Kidney glomerular epithelial cell (primary cell): ENCODE measurements at regions not wholly inside any gene's neighbourhood (a gene's known extent, or its start where the extent isn't known, plus 50 kb on each side); places are given as distances from the start of the nearest gene placed in this dataset.

Experiments
- DNase-seq: peaks from one replicate; lab custom pipeline; 2025; lab: John Stamatoyannopoulos, UW

- no peak for DNase-seq
Measured at GRCh38 chr15:73803806-73804205, 50.7 kb upstream of the INSYN1 start.

- no peak for DNase-seq
Measured at GRCh38 chr15:73805504-73806089, 52.4 kb upstream of the INSYN1 start.

- DNase-seq = no peak
Measured at GRCh38 chr15:73806698-73807483, 53.7 kb upstream of the INSYN1 start.

- DNase-seq = no peak
Measured at GRCh38 chr15:73807865-73808264, 54.7 kb upstream of the INSYN1 start.

- DNase-seq = peak; percentile 44
Measured at GRCh38 chr15:73809728-73810501, 56.8 kb upstream of the INSYN1 start.

GRCh38 chr15:73812806-73813465, 59.8 kb upstream of the INSYN1 start:
- no peak for DNase-seq

- no peak for DNase-seq
Measured at GRCh38 chr15:73813589-73813988, 59.8 kb upstream of the TBC1D21 start.

- no peak for DNase-seq
Measured at GRCh38 chr15:73818308-73818985, 54.9 kb upstream of the TBC1D21 start.

GRCh38 chr15:73821181-73821580, 52.2 kb upstream of the TBC1D21 start:
- DNase-seq = no peak

- no peak for DNase-seq
Measured at GRCh38 chr15:73822998-73823397, 50.4 kb upstream of the TBC1D21 start.
